ENCODE measurements at regions not wholly inside any gene's neighbourhood (a gene's known extent, or its start where the extent isn't known, plus 50 kb on each side); places are given as distances from the start of the nearest gene placed in this dataset.

DNA sequence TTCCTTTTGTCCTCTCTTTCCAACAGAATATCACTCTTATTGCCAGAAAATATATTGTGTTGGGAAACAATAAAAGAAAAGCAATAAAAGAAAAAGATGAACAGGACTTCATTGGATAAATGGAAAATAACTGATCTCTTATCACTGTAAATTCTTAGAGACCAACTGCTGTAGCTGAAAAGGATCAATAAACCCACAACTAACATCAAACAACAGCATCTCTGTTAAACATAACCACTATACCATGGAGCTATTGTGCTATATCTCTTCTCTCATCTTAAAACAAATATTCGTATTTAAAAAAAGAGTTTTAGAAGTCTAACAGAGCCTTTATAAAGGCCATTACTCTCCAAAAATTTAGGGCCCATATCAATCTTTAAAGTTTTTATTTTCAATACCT, 502.4 kb downstream of the TMEM232 start:
- TF ChIP-seq CTCF (IDR thresholded peaks at IDR 0.05 in 4 of 5, conservative IDR thresholded peaks at IDR 0.05 in 1 of 5) (no peak), POLR2A (IDR thresholded peaks at IDR 0.05) (no peak)
